ENCODE measurements at regions not wholly inside any gene's neighbourhood (a gene's known extent, or its start where the extent isn't known, plus 50 kb on each side); places are given as distances from the start of the nearest gene placed in this dataset.
"Not testable (repeated sequence)": the region's sequence is repeated elsewhere in the genome, so short reads cannot be mapped to it uniquely, and the experiment has no call there.

DNA sequence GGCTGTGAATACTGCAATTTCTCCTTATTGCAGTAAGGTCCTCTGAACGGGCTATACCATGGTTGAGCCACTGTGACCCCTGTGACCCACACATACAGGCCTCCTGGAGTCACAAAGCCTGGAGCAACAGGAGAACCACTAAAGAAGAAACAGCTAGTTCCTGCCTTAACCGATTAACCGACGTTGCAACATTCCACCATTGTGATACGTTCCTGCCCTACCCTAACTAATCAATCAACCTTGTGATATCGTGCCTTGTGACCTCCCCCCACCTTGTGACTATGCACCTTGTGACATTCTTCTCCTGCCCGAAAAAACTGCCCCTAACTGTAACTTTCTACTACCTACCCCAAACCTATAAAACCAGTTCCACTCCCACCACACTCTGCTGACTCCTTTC is 301.5 kb upstream of the MAGEB16 start:
- TF ChIP-seq CTCF (IDR thresholded peaks at IDR 0.05; ENCODE audit: poor library complexity, severe bottlenecking); EZH2 (IDR thresholded peaks at IDR 0.05; ENCODE audit: borderline replicate concordance, insufficient read depth, low read length, poor library complexity, severe bottlenecking): not testable (repeated sequence)
- TF ChIP-seq, protein P1, sequence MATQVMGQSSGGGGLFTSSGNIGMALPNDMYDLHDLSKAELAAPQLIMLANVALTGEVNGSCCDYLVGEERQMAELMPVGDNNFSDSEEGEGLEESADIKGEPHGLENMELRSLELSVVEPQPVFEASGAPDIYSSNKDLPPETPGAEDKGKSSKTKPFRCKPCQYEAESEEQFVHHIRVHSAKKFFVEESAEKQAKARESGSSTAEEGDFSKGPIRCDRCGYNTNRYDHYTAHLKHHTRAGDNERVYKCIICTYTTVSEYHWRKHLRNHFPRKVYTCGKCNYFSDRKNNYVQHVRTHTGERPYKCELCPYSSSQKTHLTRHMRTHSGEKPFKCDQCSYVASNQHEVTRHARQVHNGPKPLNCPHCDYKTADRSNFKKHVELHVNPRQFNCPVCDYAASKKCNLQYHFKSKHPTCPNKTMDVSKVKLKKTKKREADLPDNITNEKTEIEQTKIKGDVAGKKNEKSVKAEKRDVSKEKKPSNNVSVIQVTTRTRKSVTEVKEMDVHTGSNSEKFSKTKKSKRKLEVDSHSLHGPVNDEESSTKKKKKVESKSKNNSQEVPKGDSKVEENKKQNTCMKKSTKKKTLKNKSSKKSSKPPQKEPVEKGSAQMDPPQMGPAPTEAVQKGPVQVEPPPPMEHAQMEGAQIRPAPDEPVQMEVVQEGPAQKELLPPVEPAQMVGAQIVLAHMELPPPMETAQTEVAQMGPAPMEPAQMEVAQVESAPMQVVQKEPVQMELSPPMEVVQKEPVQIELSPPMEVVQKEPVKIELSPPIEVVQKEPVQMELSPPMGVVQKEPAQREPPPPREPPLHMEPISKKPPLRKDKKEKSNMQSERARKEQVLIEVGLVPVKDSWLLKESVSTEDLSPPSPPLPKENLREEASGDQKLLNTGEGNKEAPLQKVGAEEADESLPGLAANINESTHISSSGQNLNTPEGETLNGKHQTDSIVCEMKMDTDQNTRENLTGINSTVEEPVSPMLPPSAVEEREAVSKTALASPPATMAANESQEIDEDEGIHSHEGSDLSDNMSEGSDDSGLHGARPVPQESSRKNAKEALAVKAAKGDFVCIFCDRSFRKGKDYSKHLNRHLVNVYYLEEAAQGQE (IDR thresholded peaks at IDR 0.05; ENCODE audit: borderline replicate concordance) = not testable (repeated sequence)

Data from neural cell (in vitro differentiated cells).